H1 (cell line): ENCODE measurements at regions not wholly inside any gene's neighbourhood (a gene's known extent, or its start where the extent isn't known, plus 50 kb on each side); places are given as distances from the start of the nearest gene placed in this dataset.
A peak's percentile ranks its signal among the peaks of the same experiment; 100 is the strongest.

Experiments used
- CTCF ChIA-PET: fragments of 300-600 bp; sonication (Branson Sonifier 250); formaldehyde crosslinking; loops from one replicate; lab custom pipeline; 2021; ENCODE audit not compliant: partially characterized antibody; lab: Charles Lee
- POLR2A ChIA-PET: fragments of 300-600 bp; sonication (Branson Sonifier 250); formaldehyde crosslinking; loops from one replicate; lab custom pipeline; 2021; ENCODE audit warnings: inconsistent platforms; ENCODE audit not compliant: partially characterized antibody; lab: Charles Lee
- DNase-seq, 2 experiments: peaks; one replicate each; pipeline versions ENCODE4 v3.0.0 to v3.0.0-alpha.2; 2010 to 2022; ENCODE audit warnings: low spot score in 2 of 2, low read depth in 1 of 2, mixed read lengths in 1 of 2
- FAIRE-seq: peaks from 2 replicates; lab custom pipeline; 2011; peaks lifted over from hg19 to GRCh38; lab: Jason Lieb, UNC
- H2AFZ ChIP-seq: 2 replicates; pipeline ENCODE4 v1.8.1; 2012; ENCODE audit warnings: low read length, inconsistent platforms
- H2AK5ac ChIP-seq: 2 replicates; pipeline ENCODE4 v1.6.1; 2013; ENCODE audit warnings: low read depth, low read length
- H2BK120ac ChIP-seq: replicated peaks from 2 replicates; pipeline ENCODE3; 2013; ENCODE audit warnings: low read depth, low read length, inconsistent platforms
- H2BK12ac ChIP-seq: 2 replicates; pipeline ENCODE4 v1.6.1; 2013; ENCODE audit warnings: low read depth, low read length
- H2BK15ac ChIP-seq: 2 replicates; pipeline ENCODE4 v1.6.1; 2013; ENCODE audit warnings: low read length
- H2BK20ac ChIP-seq: 2 replicates; pipeline ENCODE4 v1.6.1; 2013; ENCODE audit warnings: low read length
- H2BK5ac ChIP-seq: 2 replicates; pipeline ENCODE4 v1.6.1; 2013; ENCODE audit warnings: low read depth, low read length
- H3K14ac ChIP-seq: 2 replicates; pipeline ENCODE4 v1.6.1; 2013; ENCODE audit warnings: inconsistent platforms; ENCODE audit not compliant: insufficient read length
- H3K18ac ChIP-seq: 2 replicates; pipeline ENCODE4 v1.6.1; 2013; ENCODE audit warnings: low read length; ENCODE audit errors: extremely low read depth
- H3K23ac ChIP-seq: 2 replicates; pipeline ENCODE4 v1.6.1; 2013; ENCODE audit warnings: inconsistent platforms; ENCODE audit not compliant: insufficient read length
- H3K23me2 ChIP-seq: 2 replicates; pipeline ENCODE4 v1.6.1; 2013; ENCODE audit warnings: low read depth, low read length
- H3K27ac ChIP-seq: 2 replicates; pipeline ENCODE4 v1.6.1; 2011; ENCODE audit warnings: low read depth, low read length, inconsistent platforms
- H3K27me3 ChIP-seq, 4 experiments: replicated peaks in 1 of 4; 1 replicate in 1 of 4; 2 replicates in 3 of 4; pipeline versions ENCODE4 v1.6.1 to v1.8.1; 2011 to 2013; ENCODE audit warnings: low read length in 3 of 4, mild to moderate bottlenecking in 3 of 4, inconsistent platforms in 2 of 4, mixed read lengths in 2 of 4, moderate library complexity in 1 of 4; ENCODE audit not compliant: control insufficient read depth in 3 of 4, insufficient read depth in 3 of 4; ENCODE audit errors: extremely low read depth in 1 of 4
- H3K36me3 ChIP-seq, 4 experiments: 2 replicates each; pipeline versions ENCODE4 v1.6.1 to v1.8.1; 2011 to 2013; ENCODE audit warnings: mild to moderate bottlenecking in 4 of 4, low read length in 3 of 4, moderate library complexity in 2 of 4, control low read depth in 1 of 4, inconsistent platforms in 1 of 4; ENCODE audit not compliant: insufficient read depth in 4 of 4, control insufficient read depth in 2 of 4
- H3K4ac ChIP-seq: replicated peaks from 2 replicates; pipeline ENCODE3; 2013; ENCODE audit warnings: low read length, low read depth, mixed read lengths, inconsistent platforms; ENCODE audit not compliant: insufficient read length
- H3K4me1 ChIP-seq, 4 experiments: replicated peaks in 1 of 4; 1 replicate in 1 of 4; 2 replicates in 3 of 4; pipeline versions ENCODE4 v1.6.1 to v1.8.1; 2011 to 2013; ENCODE audit warnings: low read length in 3 of 4, inconsistent platforms in 2 of 4, mixed read lengths in 1 of 4; ENCODE audit not compliant: insufficient read depth in 4 of 4, control insufficient read depth in 3 of 4
- H3K4me2 ChIP-seq, 2 experiments: 2 replicates each; pipeline versions ENCODE4 v1.6.1 to v1.8.1; 2011 to 2013; ENCODE audit warnings: low read depth in 2 of 2, low read length in 2 of 2, control low read depth in 1 of 2, inconsistent platforms in 1 of 2, mild to moderate bottlenecking in 1 of 2; ENCODE audit not compliant: insufficient read depth in 1 of 2
- H3K4me3 ChIP-seq, 4 experiments: fragments of 200-600, 300-600 bp in 1 of 4; sonication (generic), shearing (Covaris generic), sonication (Bioruptor Twin) in 1 of 4; 2 replicates each; pipeline versions ENCODE4 v1.5.1 to v1.8.1; 2011 to 2016; ENCODE audit warnings: low read length in 4 of 4, low read depth in 3 of 4, control low read depth in 2 of 4, inconsistent platforms in 2 of 4, mild to moderate bottlenecking in 2 of 4, mixed read lengths in 1 of 4, moderate library complexity in 1 of 4; ENCODE audit not compliant: insufficient read depth in 2 of 4; ENCODE audit errors: extremely low read depth in 1 of 4
- H3K56ac ChIP-seq: replicated peaks from 2 replicates; pipeline ENCODE3; 2013; ENCODE audit warnings: low read depth, mild to moderate bottlenecking, mixed read lengths, low read length, inconsistent platforms; ENCODE audit not compliant: insufficient read length
- H3K79me1 ChIP-seq: 2 replicates; pipeline ENCODE4 v1.6.1; 2013; ENCODE audit warnings: low read depth, low read length, control low read depth
- H3K79me2 ChIP-seq, 2 experiments: 2 replicates each; pipeline versions ENCODE4 v1.6.1 to v1.8.1; 2012 to 2013; ENCODE audit warnings: low read length in 2 of 2, mild to moderate bottlenecking in 2 of 2, inconsistent platforms in 1 of 2; ENCODE audit not compliant: insufficient read depth in 2 of 2, control insufficient read depth in 1 of 2
- H3K9ac ChIP-seq, 4 experiments: replicated peaks in 1 of 4; 1 replicate in 1 of 4; 2 replicates in 3 of 4; pipeline versions ENCODE4 v1.6.1 to v1.8.1; 2011 to 2013; ENCODE audit warnings: low read depth in 3 of 4, low read length in 3 of 4, control low read depth in 2 of 4, mild to moderate bottlenecking in 2 of 4, moderate library complexity in 2 of 4, inconsistent platforms in 1 of 4; ENCODE audit errors: extremely low read depth in 1 of 4
- H3K9me3 ChIP-seq, 2 experiments: 2 replicates each; pipeline versions ENCODE4 v1.6.1 to v1.8.1; 2012 to 2013; ENCODE audit warnings: mild to moderate bottlenecking in 2 of 2, moderate library complexity in 2 of 2, control low read depth in 1 of 2, inconsistent platforms in 1 of 2, low read depth in 1 of 2, low read length in 1 of 2, mixed read lengths in 1 of 2; ENCODE audit not compliant: insufficient read depth in 2 of 2
- H4K20me1 ChIP-seq, 2 experiments: replicated peaks in 1 of 2; 2 replicates each; pipeline versions ENCODE3 to v1.8.1; 2011 to 2013; ENCODE audit warnings: inconsistent platforms in 2 of 2, low read length in 2 of 2, mild to moderate bottlenecking in 1 of 2; ENCODE audit not compliant: insufficient read depth in 2 of 2, control insufficient read depth in 1 of 2
- H4K5ac ChIP-seq: 2 replicates; pipeline ENCODE4 v1.6.1; 2013; ENCODE audit warnings: low read length, low read depth, mixed read lengths, inconsistent platforms; ENCODE audit not compliant: insufficient read length
- H4K8ac ChIP-seq: 2 replicates; pipeline ENCODE4 v1.8.0; 2013; ENCODE audit warnings: mild to moderate bottlenecking, moderate library complexity, low read length, inconsistent platforms; ENCODE audit not compliant: insufficient read depth; ENCODE audit errors: extremely low read depth
- H4K91ac ChIP-seq: replicated peaks from 2 replicates; pipeline ENCODE3; 2013; ENCODE audit warnings: low read length, mixed read lengths, inconsistent platforms; ENCODE audit not compliant: insufficient read length
- CBX5 ChIP-seq: fragments of 300-800, 300-1000 bp; sonication (generic); IDR thresholded peaks from 2 replicates; pipeline ENCODE4 v1.7.1; 2016; ENCODE audit warnings: antibody characterized with exemption, low read length, low read depth
- EGR1 ChIP-seq: IDR thresholded peaks from 2 replicates; pipeline ENCODE4 v1.6.1; 2011; ENCODE audit warnings: low read depth, low read length, borderline replicate concordance
- EP300 ChIP-seq, 2 experiments: IDR thresholded peaks; 1 replicate in 1 of 2; 2 replicates in 1 of 2; pipeline ENCODE4 v1.6.1; 2011 to 2012; ENCODE audit warnings: low read depth in 2 of 2, low read length in 2 of 2, mild to moderate bottlenecking in 2 of 2, borderline replicate concordance in 1 of 2, inconsistent platforms in 1 of 2, moderate library complexity in 1 of 2
- HDAC6 ChIP-seq: IDR thresholded peaks from one replicate; pipeline ENCODE4 v1.7.1; 2012; ENCODE audit warnings: low read depth, mild to moderate bottlenecking, inconsistent platforms, low read length, moderate library complexity
- JUND ChIP-seq: IDR thresholded peaks from 2 replicates; pipeline ENCODE4 v1.6.1; 2011; ENCODE audit warnings: mild to moderate bottlenecking, improper control_type of control experiment, low read length
- KDM1A ChIP-seq: fragments of 200-600, 300-600 bp; sonication (generic); IDR thresholded peaks from 2 replicates; pipeline ENCODE4 v1.7.1; 2016; ENCODE audit warnings: mild to moderate bottlenecking, low read length, borderline replicate concordance
- KDM5A ChIP-seq: fragments of 200-600 bp; IDR thresholded peaks from 2 replicates; pipeline ENCODE4 v1.7.1; 2012; ENCODE audit warnings: mild to moderate bottlenecking, low read length, inconsistent platforms, mixed read lengths
- POLR2A ChIP-seq, 2 experiments: IDR thresholded peaks; 1 replicate in 1 of 2; 2 replicates in 1 of 2; pipeline ENCODE4 v1.6.1; 2011; ENCODE audit warnings: low read depth in 2 of 2, low read length in 2 of 2, mild to moderate bottlenecking in 2 of 2; ENCODE audit errors: control extremely low read depth in 1 of 2
- RAD21 ChIP-seq, 2 experiments: IDR thresholded peaks in 1 of 2; conservative IDR thresholded peaks in 1 of 2; 2 replicates each; pipeline ENCODE4 v1.6.1; 2011; ENCODE audit warnings: low read depth in 2 of 2, low read length in 2 of 2, improper control_type of control experiment in 1 of 2, inconsistent platforms in 1 of 2, mild to moderate bottlenecking in 1 of 2, moderate library complexity in 1 of 2
- SRF ChIP-seq: IDR thresholded peaks from 2 replicates; pipeline ENCODE4 v1.6.1; 2011; ENCODE audit warnings: mild to moderate bottlenecking, low read depth, low read length, moderate library complexity
- SUZ12 ChIP-seq: fragments of 200-600 bp; sonication (generic); IDR thresholded peaks from 2 replicates; pipeline ENCODE4 v1.6.1; 2012; ENCODE audit warnings: mild to moderate bottlenecking, inconsistent platforms, low read length, moderate library complexity, mixed read lengths
- YY1 ChIP-seq: IDR thresholded peaks from 2 replicates; pipeline ENCODE4 v1.6.1; 2011; ENCODE audit warnings: low read depth, mild to moderate bottlenecking, low read length
- WGBS, 2 experiments: shearing (Covaris generic) in 1 of 2; methylation state at CpG; one replicate each; pipeline versions ENCODE4 v1.1.6 to v1.1.7; 2013 to 2015; ENCODE audit warnings: low lambda C conversion rate in 2 of 2, mixed read lengths in 2 of 2, inconsistent platforms in 1 of 2, low coverage in 1 of 2, missing lambda C conversion rate in 1 of 2; ENCODE audit not compliant: insufficient replicate concordance in 2 of 2, insufficient coverage in 1 of 2, insufficient read length in 1 of 2; ENCODE audit errors: extremely low coverage in 1 of 2, missing lambda C conversion rate in 1 of 2; 5-methylcytosine and 5-hydroxymethylcytosine counted together

GRCh38 chr4:138919094-138919936, 96.3 kb upstream of the NOCT start:
- Histone ChIP-seq H2AK5ac (no peak overlapping the region), H3K18ac (no peak overlapping the region), H3K56ac (no peak overlapping the region), H2BK12ac (0 out of 2 replicates have a peak overlapping the region, but pooled peaks have one; percentile 65), H3K79me2 (no peaks in the 10 kb centered on the region), H3K9me3 (no peaks in the 10 kb centered on the region), H3K23me2 (no peaks in the 10 kb centered on the region; the same call in 1 of the 2 replicates), H3K4me1 (peaks cover 0 to 3% (median 0%) of the 10 kb centered on the region in 4 experiments; a peak in 1 of 7 replicates), H4K5ac (no peak overlapping the region), H2BK5ac (no peak overlapping the region), H2BK120ac (no peak overlapping the region), H3K23ac (no peak overlapping the region), H3K4me2 (no peak overlapping the region), H3K4ac (no peak overlapping the region), H4K8ac (no peak overlapping the region), H3K27me3 (no peaks in the 10 kb centered on the region), H3K9ac (no peak overlapping the region), H2BK15ac (no peak overlapping the region), H3K14ac (no peak overlapping the region), H3K36me3 (no peaks in the 10 kb centered on the region), H4K91ac (no peak overlapping the region), H3K79me1 (no peaks in the 10 kb centered on the region), H2BK20ac (no peak overlapping the region), H2AFZ (no peak overlapping the region), H3K27ac (no peak overlapping the region), H3K4me3 (no peak overlapping the region), H4K20me1 (no peaks in the 10 kb centered on the region)
- FAIRE-seq (peak; percentile 98), DNase-seq (peak in 1 of 2 experiments; percentile 86)
- ChIA-PET CTCF (interaction anchor here (0.6 to 3.4 kb wide), 10 partner anchors 8 to 868 kb away, joined by 3 to 27 read pairs (median 3); no protein-coding TSS in a partner anchor), POLR2A (no interaction called here)
- 59% methylated on average over 27 of the region's 27 CpGs; no CpG with 5 or more reads in 1 of the 2 experiments for WGBS, 2 experiments
- TF ChIP-seq YY1 (no peak), SUZ12 (no peak), EP300 (IDR thresholded peaks at IDR 0.05; ENCODE audit: borderline replicate concordance in 1 of 2, low read depth in 2 of 2, low read length in 2 of 2) (no peak), EGR1 (no peak), JUND (no peak), CBX5 (no peak), KDM1A (no peak), RAD21 (IDR thresholded peaks at IDR 0.05 in 1 of 2, conservative IDR thresholded peaks at IDR 0.05 in 1 of 2; ENCODE audit: low read depth in 2 of 2, low read length in 2 of 2) (peak; percentile 94 to 98), POLR2A (IDR thresholded peaks at IDR 0.05; ENCODE audit: control extremely low read depth in 1 of 2, low read depth in 2 of 2, low read length in 2 of 2) (no peak), HDAC6 (no peak), SRF (0 out of 2 replicates have a peak, but pooled peaks have one; percentile 5), KDM5A (no peak)
